ENCODE measurements at regions not wholly inside any gene's neighbourhood (a gene's known extent, or its start where the extent isn't known, plus 50 kb on each side); places are given as distances from the start of the nearest gene placed in this dataset.

DNA sequence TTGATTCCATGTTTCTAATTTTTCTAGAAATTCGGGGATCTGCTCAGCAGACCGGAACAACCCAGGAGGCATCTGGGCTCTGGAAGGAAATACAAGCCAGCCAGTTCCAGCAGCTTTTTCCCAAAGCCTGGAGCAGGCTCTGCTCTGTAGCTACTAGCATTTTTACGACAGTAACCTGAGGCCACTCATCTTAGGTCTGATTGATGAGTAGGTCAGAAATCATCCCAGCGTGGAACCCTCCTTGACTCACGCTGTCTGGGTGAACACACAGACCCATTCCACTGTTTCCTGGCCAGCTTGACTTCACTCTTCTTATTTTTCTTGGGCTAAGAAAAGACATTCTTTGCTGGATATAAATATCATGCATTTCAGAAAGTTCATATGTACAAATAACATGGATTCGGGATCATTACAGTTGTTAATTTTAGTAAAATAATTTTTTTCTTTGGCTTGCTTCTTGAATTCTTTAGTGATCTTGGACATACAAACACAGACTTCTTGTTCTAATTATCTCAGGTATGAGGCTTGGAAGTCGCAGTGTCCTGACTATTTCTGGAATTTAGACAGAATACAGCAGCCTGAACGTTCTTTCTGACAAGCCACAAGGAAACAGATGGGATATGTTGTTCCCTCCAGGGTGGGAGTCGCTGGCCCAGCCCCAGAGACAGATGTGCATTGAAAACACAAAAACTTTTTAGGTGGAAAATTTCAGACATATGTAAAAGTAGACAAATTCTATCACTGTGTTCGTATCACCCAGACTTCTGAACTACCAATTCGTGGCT, 54.6 kb upstream of the PITRM1 start:
- no peak overlapping the region for H3K4me3 ChIP-seq
- peak overlapping the region in 1 of 4 donors; percentile 22 for H3K27ac ChIP-seq
- 66 to 67% methylated on average over 9 to 11 of the region's 11 CpGs for WGBS, 2 donors (ENCODE audit: low coverage in 1 of 2)
- no peaks in the 10 kb centered on the region for H3K9me3 ChIP-seq
- peaks cover 0 to 13% (median 8%) of the 10 kb centered on the region in 4 donors for H3K4me1 ChIP-seq
- in situ Hi-C loops (cut with MboI; ENCODE audit: low pct_ligation_motif_present in 1 of 4, low pct_unique_long_range_greater_than_20kb in 1 of 4, low sequenced_read_pairs in 3 of 4) (loop anchor here (25.0 kb wide), 3 partner anchors 560 to 1535 kb away; partner anchors contain the start of gene KLF6 (in 2 of the 4)), intact Hi-C loops (cut with DNase I; ENCODE audit: low total_unique reads) (no loop called here)
- no peaks in the 10 kb centered on the region for H3K27me3 ChIP-seq
- DNase-seq: no peak
- H3K36me3 ChIP-seq: no peaks in the 10 kb centered on the region
- TF ChIP-seq POLR2AphosphoS5 (IDR thresholded peaks at IDR 0.05) (no peak), POLR2A (IDR thresholded peaks at IDR 0.05) (no peak), EP300 (IDR thresholded peaks at IDR 0.05; ENCODE audit: low read depth) (no peak)
- TF ChIP-seq, protein P1, sequence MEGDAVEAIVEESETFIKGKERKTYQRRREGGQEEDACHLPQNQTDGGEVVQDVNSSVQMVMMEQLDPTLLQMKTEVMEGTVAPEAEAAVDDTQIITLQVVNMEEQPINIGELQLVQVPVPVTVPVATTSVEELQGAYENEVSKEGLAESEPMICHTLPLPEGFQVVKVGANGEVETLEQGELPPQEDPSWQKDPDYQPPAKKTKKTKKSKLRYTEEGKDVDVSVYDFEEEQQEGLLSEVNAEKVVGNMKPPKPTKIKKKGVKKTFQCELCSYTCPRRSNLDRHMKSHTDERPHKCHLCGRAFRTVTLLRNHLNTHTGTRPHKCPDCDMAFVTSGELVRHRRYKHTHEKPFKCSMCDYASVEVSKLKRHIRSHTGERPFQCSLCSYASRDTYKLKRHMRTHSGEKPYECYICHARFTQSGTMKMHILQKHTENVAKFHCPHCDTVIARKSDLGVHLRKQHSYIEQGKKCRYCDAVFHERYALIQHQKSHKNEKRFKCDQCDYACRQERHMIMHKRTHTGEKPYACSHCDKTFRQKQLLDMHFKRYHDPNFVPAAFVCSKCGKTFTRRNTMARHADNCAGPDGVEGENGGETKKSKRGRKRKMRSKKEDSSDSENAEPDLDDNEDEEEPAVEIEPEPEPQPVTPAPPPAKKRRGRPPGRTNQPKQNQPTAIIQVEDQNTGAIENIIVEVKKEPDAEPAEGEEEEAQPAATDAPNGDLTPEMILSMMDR (IDR thresholded peaks at IDR 0.05): no peak

DNA sequence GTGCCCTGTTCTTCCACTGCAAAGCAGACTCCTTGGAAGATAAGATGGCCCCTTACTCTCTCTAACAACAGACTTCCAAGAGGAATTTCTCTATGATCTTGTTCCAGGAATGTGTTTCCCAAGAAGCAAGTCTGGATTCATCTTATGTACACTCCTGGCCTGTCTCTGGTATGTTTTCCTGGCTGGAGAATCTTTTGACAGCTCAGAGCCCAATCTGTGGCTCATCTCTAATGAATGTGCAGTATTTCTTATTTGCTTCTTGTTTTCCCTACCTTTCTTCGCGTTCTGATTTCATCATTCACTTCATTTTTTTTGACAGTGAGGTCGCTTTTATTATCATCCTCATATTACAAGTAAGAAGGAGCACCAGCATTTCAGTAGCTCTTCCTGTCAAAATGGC, 53.0 kb upstream of the PITRM1 start:
- Histone ChIP-seq H3K27ac (no peak overlapping the region), H3K36me3 (no peaks in the 10 kb centered on the region), H3K4me3 (no peak overlapping the region), H3K27me3 (no peaks in the 10 kb centered on the region), H3K9me3 (no peaks in the 10 kb centered on the region), H3K4me1 (peaks cover 0 to 13% (median 8%) of the 10 kb centered on the region in 4 donors)
- intact Hi-C loops (cut with DNase I; ENCODE audit: low total_unique reads): no loop called here
- TF ChIP-seq EP300 (IDR thresholded peaks at IDR 0.05; ENCODE audit: low read depth) (no peak), POLR2A (IDR thresholded peaks at IDR 0.05) (no peak), POLR2AphosphoS5 (IDR thresholded peaks at IDR 0.05) (no peak)
- TF ChIP-seq, protein P1 (IDR thresholded peaks at IDR 0.05): no peak
- DNase-seq: no peak
- WGBS, 2 donors (ENCODE audit: low coverage in 1 of 2): 78 to 79% methylated on average over 3 of the region's 3 CpGs
- in situ Hi-C loops (cut with MboI; ENCODE audit: low pct_ligation_motif_present in 1 of 4, low pct_unique_long_range_greater_than_20kb in 1 of 4, low sequenced_read_pairs in 3 of 4): loop anchor here (25.0 kb wide), 3 partner anchors 562 to 1537 kb away; partner anchors contain the start of gene KLF6 (in 2 of the 4)

DNA sequence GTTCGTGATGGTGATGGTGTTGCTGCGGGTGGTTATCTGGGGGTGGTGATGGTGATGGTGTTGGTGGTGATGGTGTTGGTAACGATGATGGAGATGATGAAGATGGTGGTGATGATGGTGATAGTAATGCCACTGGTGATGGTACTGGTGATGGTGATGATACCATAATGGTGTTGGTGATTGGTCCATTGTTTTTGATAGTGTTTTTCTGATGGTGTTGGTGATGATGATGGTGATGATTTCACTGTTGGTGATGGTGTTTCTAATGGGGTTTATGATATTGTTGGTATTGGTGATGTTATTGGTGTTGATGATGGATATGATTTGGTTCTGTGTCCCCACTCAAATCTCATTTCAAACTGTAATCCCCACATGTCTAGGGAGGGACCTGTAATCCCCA, 51.7 kb upstream of the PITRM1 start:
- H3K27ac ChIP-seq: no peak overlapping the region
- intact Hi-C loops (cut with DNase I; ENCODE audit: low total_unique reads): no loop called here
- no peaks in the 10 kb centered on the region for H3K36me3 ChIP-seq
- in situ Hi-C loops (cut with MboI; ENCODE audit: low pct_ligation_motif_present in 1 of 4, low pct_unique_long_range_greater_than_20kb in 1 of 4, low sequenced_read_pairs in 3 of 4): loop anchor here in 2 of 4 donors (25.0 kb wide), 2 partner anchors 1288 to 1538 kb away; no protein-coding TSS in a partner anchor
- WGBS, 2 donors (ENCODE audit: low coverage in 1 of 2): 96 to 100% methylated on average over 3 of the region's 3 CpGs
- H3K9me3 ChIP-seq: no peaks in the 10 kb centered on the region
- no peak for DNase-seq
- H3K4me3 ChIP-seq: no peak overlapping the region
- no peaks in the 10 kb centered on the region for H3K27me3 ChIP-seq
- TF ChIP-seq POLR2AphosphoS5 (IDR thresholded peaks at IDR 0.05): no peak
- no peak for TF ChIP-seq EP300 (IDR thresholded peaks at IDR 0.05; ENCODE audit: low read depth)
- TF ChIP-seq, protein P1 (IDR thresholded peaks at IDR 0.05): no peak
- TF ChIP-seq POLR2A (IDR thresholded peaks at IDR 0.05): no peak
- peaks cover 0 to 13% (median 8%) of the 10 kb centered on the region in 4 donors for H3K4me1 ChIP-seq

DNA sequence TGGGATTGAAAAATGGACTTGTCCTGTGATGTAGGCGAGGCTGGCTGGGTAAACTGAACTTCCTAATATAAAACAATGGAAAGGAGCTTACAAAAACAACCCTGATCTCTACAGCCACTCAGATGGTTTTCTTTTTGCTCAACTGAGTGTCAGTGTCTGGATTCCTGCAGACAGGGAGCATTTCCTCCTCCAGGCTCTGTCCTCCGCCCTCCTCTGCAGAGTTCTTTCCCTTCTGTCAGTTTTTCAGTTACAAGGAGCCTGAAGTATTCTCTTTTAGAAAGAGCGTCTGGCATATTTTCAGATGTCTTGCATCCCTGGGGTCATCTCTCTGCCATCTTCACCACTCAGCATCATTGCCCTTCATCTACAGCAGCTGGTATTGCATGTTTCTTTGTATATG, 50.0 kb upstream of the PITRM1 start:
- in situ Hi-C loops (cut with MboI; ENCODE audit: low pct_ligation_motif_present in 1 of 4, low pct_unique_long_range_greater_than_20kb in 1 of 4, low sequenced_read_pairs in 3 of 4) (loop anchor here in 2 of 4 donors (25.0 kb wide), 2 partner anchors 1290 to 1540 kb away; no protein-coding TSS in a partner anchor), intact Hi-C loops (cut with DNase I; ENCODE audit: low total_unique reads) (no loop called here)
- Histone ChIP-seq H3K4me1 (peaks cover 0 to 10% (median 5%) of the 10 kb centered on the region in 4 donors), H3K9me3 (no peaks in the 10 kb centered on the region), H3K27ac (no peak overlapping the region), H3K4me3 (no peak overlapping the region), H3K36me3 (no peaks in the 10 kb centered on the region), H3K27me3 (no peaks in the 10 kb centered on the region)
- 81 to 85% methylated on average over 3 of the region's 3 CpGs for WGBS, 2 donors (ENCODE audit: low coverage in 1 of 2)
- no peak for DNase-seq
- TF ChIP-seq EP300 (IDR thresholded peaks at IDR 0.05; ENCODE audit: low read depth): no peak
- TF ChIP-seq POLR2AphosphoS5 (IDR thresholded peaks at IDR 0.05): no peak
- TF ChIP-seq POLR2A (IDR thresholded peaks at IDR 0.05): no peak
- TF ChIP-seq, protein P1 (IDR thresholded peaks at IDR 0.05): no peak

Data from transverse colon (tissue), 4 donors.